ENCODE measurements at regions not wholly inside any gene's neighbourhood (a gene's known extent, or its start where the extent isn't known, plus 50 kb on each side); places are given as distances from the start of the nearest gene placed in this dataset.

GRCh38 chr10:36840788-36841187 is 284.6 kb upstream of the ANKRD30A start:
- TF ChIP-seq POLR2AphosphoS5 (IDR thresholded peaks at IDR 0.05) (no peak), CTCF (IDR thresholded peaks at IDR 0.05) (no peak)
